Neural cell (in vitro differentiated cells): ENCODE measurements at regions not wholly inside any gene's neighbourhood (a gene's known extent, or its start where the extent isn't known, plus 50 kb on each side); places are given as distances from the start of the nearest gene placed in this dataset.

Experiments
- CTCF ChIP-seq: fragments of 450-650 bp; IDR thresholded peaks from 2 replicates; pipeline ENCODE4 v1.5.1; 2014; ENCODE audit warnings: antibody characterized with exemption, mild to moderate bottlenecking, moderate library complexity; ENCODE audit not compliant: poor library complexity, severe bottlenecking
- EP300 ChIP-seq: fragments of 450-650 bp; conservative IDR thresholded peaks from 2 replicates; pipeline ENCODE4 v1.6.1; 2014; ENCODE audit warnings: antibody characterized with exemption, mild to moderate bottlenecking, moderate library complexity; ENCODE audit not compliant: poor library complexity, severe bottlenecking
- EZH2 ChIP-seq: fragments of 200-600, 300-800 bp; shearing (Covaris generic), sonication (generic); IDR thresholded peaks from 2 replicates; pipeline ENCODE4 v1.6.1; 2014; ENCODE audit warnings: antibody characterized with exemption, low read length, borderline replicate concordance, mild to moderate bottlenecking; ENCODE audit not compliant: insufficient read depth, poor library complexity, severe bottlenecking
- POLR2AphosphoS5 ChIP-seq: IDR thresholded peaks from 2 replicates; pipeline ENCODE4 v1.6.1; 2012
- RAD21 ChIP-seq: fragments of 450-650 bp; conservative IDR thresholded peaks from 2 replicates; pipeline ENCODE4 v1.6.1; 2014; ENCODE audit warnings: antibody characterized with exemption, mild to moderate bottlenecking, moderate library complexity
- REST ChIP-seq: IDR thresholded peaks from 2 replicates; pipeline ENCODE4 v1.6.1; 2012; ENCODE audit warnings: borderline replicate concordance
- SMC3 ChIP-seq: fragments of 450-650 bp; conservative IDR thresholded peaks from 2 replicates; pipeline ENCODE4 v1.6.1; 2014; ENCODE audit warnings: antibody characterized with exemption, mild to moderate bottlenecking, moderate library complexity; ENCODE audit not compliant: poor library complexity
- TAF1 ChIP-seq: IDR thresholded peaks from 2 replicates; pipeline ENCODE4 v1.6.1; 2012; ENCODE audit warnings: low read depth

- TF ChIP-seq EP300 (no peak), CTCF (no peak), EZH2 (no peak), REST (no peak), SMC3 (no peak), RAD21 (no peak), TAF1 (no peak), POLR2AphosphoS5 (no peak)
Observed at GRCh38 chr1:66439031-66439740, 94.8 kb upstream of the SGIP1 start.
